ENCODE measurements at regions not wholly inside any gene's neighbourhood (a gene's known extent, or its start where the extent isn't known, plus 50 kb on each side); places are given as distances from the start of the nearest gene placed in this dataset.

DNA sequence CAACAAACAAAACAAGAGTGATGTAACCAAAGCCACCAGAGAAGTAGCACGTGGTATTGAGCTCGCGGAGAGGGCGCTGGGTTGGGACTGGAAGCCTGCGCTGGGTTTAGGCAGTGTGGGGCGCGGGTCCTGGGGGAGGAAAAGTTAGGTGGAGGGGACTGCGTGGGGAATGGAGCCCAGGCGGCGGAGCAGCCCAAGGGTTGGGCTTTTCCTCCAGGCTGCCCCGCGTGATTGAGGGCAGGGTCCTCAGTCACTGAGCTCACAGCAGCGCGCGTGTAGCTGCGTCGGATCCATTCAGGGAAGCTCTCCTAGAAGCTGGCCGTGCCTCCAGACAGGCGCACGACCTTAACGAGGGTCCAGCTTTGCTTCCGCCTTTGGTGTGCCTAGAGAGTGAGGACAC lies 357.4 kb downstream of the GALR1 start:
- Histone ChIP-seq H3K4me1 (ENCODE audit: low read depth, poor library complexity, severe bottlenecking) (no peaks in the 10 kb centered on the region), H3K9ac (no peak overlapping the region), H3K27ac (no peak overlapping the region), H2AFZ (ENCODE audit: low read depth) (no peak overlapping the region), H3K36me3 (ENCODE audit: insufficient read depth) (no peaks in the 10 kb centered on the region), H3K4me3 (IDR thresholded peaks at IDR 0.05; ENCODE audit: insufficient read depth, low read depth, low read length) (no peak overlapping the region), H3K79me2 (ENCODE audit: insufficient read depth, low read depth) (no peaks in the 10 kb centered on the region), H3K4me2 (no peak overlapping the region), H4K20me1 (ENCODE audit: insufficient read depth) (no peaks in the 10 kb centered on the region), H3K27me3 (ENCODE audit: insufficient read depth, low read depth) (no peaks in the 10 kb centered on the region)
- TF ChIP-seq, protein P1, sequence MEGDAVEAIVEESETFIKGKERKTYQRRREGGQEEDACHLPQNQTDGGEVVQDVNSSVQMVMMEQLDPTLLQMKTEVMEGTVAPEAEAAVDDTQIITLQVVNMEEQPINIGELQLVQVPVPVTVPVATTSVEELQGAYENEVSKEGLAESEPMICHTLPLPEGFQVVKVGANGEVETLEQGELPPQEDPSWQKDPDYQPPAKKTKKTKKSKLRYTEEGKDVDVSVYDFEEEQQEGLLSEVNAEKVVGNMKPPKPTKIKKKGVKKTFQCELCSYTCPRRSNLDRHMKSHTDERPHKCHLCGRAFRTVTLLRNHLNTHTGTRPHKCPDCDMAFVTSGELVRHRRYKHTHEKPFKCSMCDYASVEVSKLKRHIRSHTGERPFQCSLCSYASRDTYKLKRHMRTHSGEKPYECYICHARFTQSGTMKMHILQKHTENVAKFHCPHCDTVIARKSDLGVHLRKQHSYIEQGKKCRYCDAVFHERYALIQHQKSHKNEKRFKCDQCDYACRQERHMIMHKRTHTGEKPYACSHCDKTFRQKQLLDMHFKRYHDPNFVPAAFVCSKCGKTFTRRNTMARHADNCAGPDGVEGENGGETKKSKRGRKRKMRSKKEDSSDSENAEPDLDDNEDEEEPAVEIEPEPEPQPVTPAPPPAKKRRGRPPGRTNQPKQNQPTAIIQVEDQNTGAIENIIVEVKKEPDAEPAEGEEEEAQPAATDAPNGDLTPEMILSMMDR (conservative IDR thresholded peaks at IDR 0.05; ENCODE audit: low read depth, low read length): no peak

DNA sequence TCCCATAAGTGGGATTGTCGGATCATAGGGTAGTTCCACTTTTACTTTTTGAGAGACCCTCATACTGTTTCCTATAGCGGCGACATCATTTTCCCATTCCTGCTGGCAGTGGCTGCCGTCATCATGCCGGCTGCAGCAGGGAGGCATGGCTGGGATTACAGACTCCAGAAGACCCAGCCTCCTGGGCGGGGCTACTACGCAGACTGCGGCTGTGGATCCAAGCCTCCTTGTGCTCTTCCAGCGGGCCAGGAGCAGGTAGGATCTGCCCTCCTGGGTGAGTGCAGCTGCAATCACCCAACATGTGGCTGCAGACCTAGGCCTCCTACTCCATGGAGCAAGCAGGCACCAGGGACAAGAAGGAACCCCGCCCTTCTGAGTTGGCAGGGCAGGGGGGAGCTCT lies 359.2 kb downstream of the GALR1 start:
- H3K9ac ChIP-seq: no peak overlapping the region

DNA sequence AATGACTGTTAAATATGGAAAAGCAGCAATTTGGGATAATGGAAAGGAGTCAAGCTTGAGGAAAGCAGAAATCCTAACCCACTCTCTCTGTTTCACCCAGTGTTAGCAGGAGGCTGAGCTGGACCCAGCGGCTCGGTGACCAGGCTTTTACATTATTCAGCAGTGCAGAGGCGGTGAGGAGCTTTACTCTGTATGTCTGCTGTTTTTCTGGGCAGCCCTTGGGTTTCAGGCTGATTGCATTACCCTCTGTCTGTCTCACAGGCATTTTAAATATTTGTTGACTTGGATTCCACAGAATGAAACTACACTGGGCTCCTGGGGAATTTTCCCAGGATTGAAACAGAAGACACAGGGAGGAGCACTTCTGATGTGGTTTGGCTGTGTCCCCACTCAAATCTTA lies 368.0 kb downstream of the GALR1 start:
- TF ChIP-seq, protein P1 (conservative IDR thresholded peaks at IDR 0.05; ENCODE audit: low read depth, low read length): no peak
- no peak overlapping the region for H3K27ac ChIP-seq

More for the DNA sequence above, 359.2 kb downstream of the GALR1 start:
- H3K4me1 ChIP-seq (ENCODE audit: low read depth, poor library complexity, severe bottlenecking): no peaks in the 10 kb centered on the region
- H4K20me1 ChIP-seq (ENCODE audit: insufficient read depth): no peaks in the 10 kb centered on the region
- TF ChIP-seq, protein P1 (conservative IDR thresholded peaks at IDR 0.05; ENCODE audit: low read depth, low read length): no peak
- H3K36me3 ChIP-seq (ENCODE audit: insufficient read depth): no peaks in the 10 kb centered on the region
- no peaks in the 10 kb centered on the region for H3K79me2 ChIP-seq (ENCODE audit: insufficient read depth, low read depth)
- no peak overlapping the region for H3K4me3 ChIP-seq (IDR thresholded peaks at IDR 0.05; ENCODE audit: insufficient read depth, low read depth, low read length)
- no peak overlapping the region for H2AFZ ChIP-seq (ENCODE audit: low read depth)
- H3K27me3 ChIP-seq (ENCODE audit: insufficient read depth, low read depth): no peaks in the 10 kb centered on the region
- no peak overlapping the region for H3K27ac ChIP-seq
- no peak overlapping the region for H3K4me2 ChIP-seq

GRCh38 chr18:77619525-77619924 lies 369.9 kb downstream of the GALR1 start:
- H3K4me2 ChIP-seq: no peak overlapping the region
- H3K4me1 ChIP-seq (ENCODE audit: low read depth, poor library complexity, severe bottlenecking): no peaks in the 10 kb centered on the region
- H3K27me3 ChIP-seq (ENCODE audit: insufficient read depth, low read depth): no peaks in the 10 kb centered on the region
- no peaks in the 10 kb centered on the region for H4K20me1 ChIP-seq (ENCODE audit: insufficient read depth)
- H3K4me3 ChIP-seq (IDR thresholded peaks at IDR 0.05; ENCODE audit: insufficient read depth, low read depth, low read length): no peak overlapping the region
- H3K36me3 ChIP-seq (ENCODE audit: insufficient read depth): no peaks in the 10 kb centered on the region
- no peak overlapping the region for H2AFZ ChIP-seq (ENCODE audit: low read depth)
- TF ChIP-seq, protein P1 (conservative IDR thresholded peaks at IDR 0.05; ENCODE audit: low read depth, low read length): no peak
- no peak overlapping the region for H3K9ac ChIP-seq
- H3K27ac ChIP-seq: no peak overlapping the region
- H3K79me2 ChIP-seq (ENCODE audit: insufficient read depth, low read depth): no peaks in the 10 kb centered on the region

More for the DNA sequence above, 368.0 kb downstream of the GALR1 start:
- H3K4me3 ChIP-seq (IDR thresholded peaks at IDR 0.05; ENCODE audit: insufficient read depth, low read depth, low read length): no peak overlapping the region
- H3K4me1 ChIP-seq (ENCODE audit: low read depth, poor library complexity, severe bottlenecking): no peaks in the 10 kb centered on the region
- no peaks in the 10 kb centered on the region for H3K36me3 ChIP-seq (ENCODE audit: insufficient read depth)
- no peaks in the 10 kb centered on the region for H3K79me2 ChIP-seq (ENCODE audit: insufficient read depth, low read depth)
- H3K9ac ChIP-seq: no peak overlapping the region
- H3K4me2 ChIP-seq: no peak overlapping the region
- no peak overlapping the region for H2AFZ ChIP-seq (ENCODE audit: low read depth)
- H4K20me1 ChIP-seq (ENCODE audit: insufficient read depth): no peaks in the 10 kb centered on the region
- no peaks in the 10 kb centered on the region for H3K27me3 ChIP-seq (ENCODE audit: insufficient read depth, low read depth)

All from KMS-11 (cell line).